ENCODE measurements at regions not wholly inside any gene's neighbourhood (a gene's known extent, or its start where the extent isn't known, plus 50 kb on each side); places are given as distances from the start of the nearest gene placed in this dataset.
A peak's percentile ranks its signal among the peaks of the same experiment; 100 is the strongest.

DNA sequence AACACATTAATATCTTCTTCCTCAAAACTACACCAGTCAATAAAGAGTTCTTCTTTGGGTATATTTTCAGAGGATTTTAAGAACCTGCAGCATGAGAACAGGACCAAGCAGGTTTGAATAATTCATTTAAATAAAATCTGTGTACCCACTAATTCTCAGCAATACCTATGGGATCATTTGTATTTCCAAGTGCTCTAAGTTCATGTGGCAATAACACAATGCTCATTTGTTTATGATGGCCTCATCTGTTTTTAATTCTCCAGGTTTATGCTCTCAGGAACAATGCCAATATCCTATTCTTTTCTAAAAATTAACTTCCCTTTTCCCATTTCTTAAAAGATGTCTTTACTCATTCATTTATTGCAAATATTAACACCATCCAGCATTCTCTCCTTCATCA lies 264.7 kb downstream of the METTL4 start:
- no peak overlapping the region for H3K4me3 ChIP-seq (ENCODE audit: low read depth in 2 of 2, low read length in 1 of 2)
- ChIA-PET POLR2A (no interaction called here), CTCF (interaction anchor here (0.7 kb wide), 1 partner anchor 1797 kb away, joined by 3 read pairs; no protein-coding TSS in a partner anchor)
- H3K4me2 ChIP-seq: no peak overlapping the region
- no peaks in the 10 kb centered on the region for H3K9me3 ChIP-seq
- no peak overlapping the region for H3K9ac ChIP-seq
- H3K4me1 ChIP-seq (ENCODE audit: control insufficient read depth in 1 of 2, insufficient read depth in 2 of 2, low read depth in 1 of 2, low read length in 1 of 2): peaks cover 0 to 17% of the 10 kb centered on the region in 2 experiments
- no peaks in the 10 kb centered on the region for H3K79me2 ChIP-seq (ENCODE audit: insufficient read depth)
- H3K9me2 ChIP-seq: no peaks in the 10 kb centered on the region
- no peaks in the 10 kb centered on the region for H4K20me1 ChIP-seq (ENCODE audit: insufficient read depth)
- no peak overlapping the region for H2AFZ ChIP-seq (ENCODE audit: low read depth)
- H3K36me3 ChIP-seq (replicated peaks in 1 of 2; ENCODE audit: control insufficient read depth in 1 of 2, insufficient read depth in 2 of 2, low read length in 1 of 2): no peaks in the 10 kb centered on the region
- peaks cover 18% of the 10 kb centered on the region for H3F3A ChIP-seq (replicated peaks; ENCODE audit: insufficient read depth)
- H3K27me3 ChIP-seq (ENCODE audit: insufficient read depth): no peaks in the 10 kb centered on the region
- TF ChIP-seq RXRA (IDR thresholded peaks at IDR 0.05; ENCODE audit: borderline replicate concordance, low read depth) (no peak), TCF12 (IDR thresholded peaks at IDR 0.05) (peak; percentile 34; the same call in 1 of the 2 replicates), RAD21 (IDR thresholded peaks at IDR 0.05; ENCODE audit: low read length) (no peak)
- H3K27ac ChIP-seq (ENCODE audit: low read depth in 2 of 2, low read length in 1 of 2): no peak overlapping the region
- DNase-seq: no peak

GRCh38 chr18:2310886-2311285 lies 260.4 kb downstream of the METTL4 start:
- DNase-seq: no peak
- no peaks in the 10 kb centered on the region for H3K79me2 ChIP-seq (ENCODE audit: insufficient read depth)

DNA sequence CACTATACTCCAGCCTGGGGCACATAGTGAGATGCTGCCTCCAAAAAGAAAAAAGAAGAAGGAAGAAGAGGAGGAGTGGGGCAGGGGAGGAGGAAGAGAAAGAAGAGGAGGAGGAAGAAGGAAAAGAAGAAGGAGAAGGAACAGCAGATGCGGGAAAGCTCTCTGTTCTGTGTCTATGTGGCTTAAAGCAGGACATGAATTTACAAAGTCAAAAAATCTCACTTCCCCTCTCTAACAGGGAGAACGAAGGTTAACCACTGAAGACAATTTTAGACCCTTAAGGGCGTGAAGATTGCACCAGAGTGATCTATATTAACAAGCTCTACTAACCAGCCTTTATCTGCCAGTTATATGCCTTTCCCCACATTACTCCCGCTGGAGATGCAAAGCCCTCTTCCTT lies 258.9 kb downstream of the METTL4 start:
- H3K4me3 ChIP-seq (ENCODE audit: low read depth in 2 of 2, low read length in 1 of 2): no peak overlapping the region
- no peak overlapping the region for H3K9ac ChIP-seq
- no peaks in the 10 kb centered on the region for H4K20me1 ChIP-seq (ENCODE audit: insufficient read depth)
- no peaks in the 10 kb centered on the region for H3K36me3 ChIP-seq (replicated peaks in 1 of 2; ENCODE audit: control insufficient read depth in 1 of 2, insufficient read depth in 2 of 2, low read length in 1 of 2)
- H3K9me3 ChIP-seq: no peaks in the 10 kb centered on the region
- ChIA-PET CTCF (no interaction called here), POLR2A (no interaction called here)
- no peaks in the 10 kb centered on the region for H3K9me2 ChIP-seq
- no peaks in the 10 kb centered on the region for H3F3A ChIP-seq (replicated peaks; ENCODE audit: insufficient read depth)
- H3K27ac ChIP-seq (ENCODE audit: low read depth in 2 of 2, low read length in 1 of 2): no peak overlapping the region
- no peaks in the 10 kb centered on the region for H3K79me2 ChIP-seq (ENCODE audit: insufficient read depth)
- no peaks in the 10 kb centered on the region for H3K27me3 ChIP-seq (ENCODE audit: insufficient read depth)
- no peak for DNase-seq
- H3K4me1 ChIP-seq (ENCODE audit: control insufficient read depth in 1 of 2, insufficient read depth in 2 of 2, low read depth in 1 of 2, low read length in 1 of 2): no peaks in the 10 kb centered on the region
- H3K4me2 ChIP-seq: no peak overlapping the region
- 36% methylated on average over 4 of the region's 4 CpGs for WGBS (ENCODE audit: low lambda C conversion rate)
- H2AFZ ChIP-seq (ENCODE audit: low read depth): 0 out of 2 replicates have a peak overlapping the region, but pooled peaks have one; percentile 42
- TF ChIP-seq RXRA (IDR thresholded peaks at IDR 0.05; ENCODE audit: borderline replicate concordance, low read depth) (no peak), SMC3 (IDR thresholded peaks at IDR 0.05; ENCODE audit: low read depth, low read length) (no peak), TAF1 (IDR thresholded peaks at IDR 0.05; ENCODE audit: borderline replicate concordance, low read depth, low read length) (no peak), PBX3 (IDR thresholded peaks at IDR 0.05) (no peak), USF1 (IDR thresholded peaks at IDR 0.05; ENCODE audit: borderline replicate concordance, low read depth) (no peak), POLR2AphosphoS5 (IDR thresholded peaks at IDR 0.05; ENCODE audit: low read depth, low read length) (no peak), NRF1 (IDR thresholded peaks at IDR 0.05; ENCODE audit: low read depth, low read length) (no peak), FOXJ3 (CRISPR knock-in tag; IDR thresholded peaks at IDR 0.05) (no peak), SIN3A (IDR thresholded peaks at IDR 0.05; ENCODE audit: borderline replicate concordance, low read depth, low read length) (no peak), RFX5 (IDR thresholded peaks at IDR 0.05; ENCODE audit: low read length) (no peak), IRF3 (IDR thresholded peaks at IDR 0.05; ENCODE audit: low read depth, low read length) (no peak), NFIC (IDR thresholded peaks at IDR 0.05; ENCODE audit: borderline replicate concordance) (no peak), JUND (IDR thresholded peaks at IDR 0.05) (no peak), REST (IDR thresholded peaks at IDR 0.05; ENCODE audit: low read depth, low read length) (no peak), RCOR1 (IDR thresholded peaks at IDR 0.05; ENCODE audit: low read length) (no peak), YY1 (IDR thresholded peaks at IDR 0.05; ENCODE audit: low read depth) (no peak), TCF12 (IDR thresholded peaks at IDR 0.05) (no peak)

More at GRCh38 chr18:2310886-2311285, 260.4 kb downstream of the METTL4 start:
- Histone ChIP-seq H4K20me1 (ENCODE audit: insufficient read depth) (no peaks in the 10 kb centered on the region), H3K9ac (no peak overlapping the region), H3K9me3 (no peaks in the 10 kb centered on the region), H3F3A (replicated peaks; ENCODE audit: insufficient read depth) (no peaks in the 10 kb centered on the region), H3K4me2 (no peak overlapping the region), H3K36me3 (replicated peaks in 1 of 2; ENCODE audit: control insufficient read depth in 1 of 2, insufficient read depth in 2 of 2, low read length in 1 of 2) (no peaks in the 10 kb centered on the region), H3K4me3 (ENCODE audit: low read depth in 2 of 2, low read length in 1 of 2) (no peak overlapping the region), H3K27ac (ENCODE audit: low read depth in 2 of 2, low read length in 1 of 2) (no peak overlapping the region), H3K4me1 (ENCODE audit: control insufficient read depth in 1 of 2, insufficient read depth in 2 of 2, low read depth in 1 of 2, low read length in 1 of 2) (no peaks in the 10 kb centered on the region; a peak in 1 of 4 replicates), H3K9me2 (no peaks in the 10 kb centered on the region), H2AFZ (ENCODE audit: low read depth) (no peak overlapping the region), H3K27me3 (ENCODE audit: insufficient read depth) (no peaks in the 10 kb centered on the region)
- CTCF ChIA-PET: no interaction called here
- TF ChIP-seq SIN3A (IDR thresholded peaks at IDR 0.05; ENCODE audit: borderline replicate concordance, low read depth, low read length): no peak
- WGBS (ENCODE audit: low lambda C conversion rate): 72% methylated on average over 9 of the region's 9 CpGs
- POLR2A ChIA-PET: no interaction called here

Data from SK-N-SH (cell line).